Neural crest cell (in vitro differentiated cells): ENCODE measurements at regions not wholly inside any gene's neighbourhood (a gene's known extent, or its start where the extent isn't known, plus 50 kb on each side); places are given as distances from the start of the nearest gene placed in this dataset.
A peak's percentile ranks its signal among the peaks of the same experiment; 100 is the strongest.

Source experiments
- DNase-seq: peaks from one replicate; pipeline ENCODE4 v3.0.0; 2021; ENCODE audit warnings: low read depth, mixed read lengths, low spot score
- H3K27ac Mint-ChIP-seq: one replicate; pipeline ENCODE4 v1.8.0; 2021; ENCODE audit warnings: mild to moderate bottlenecking, mixed read lengths; ENCODE audit not compliant: unreplicated experiment
- H3K27me3 Mint-ChIP-seq: 2 replicates; pipeline ENCODE4 v1.8.0; 2021; ENCODE audit warnings: low read depth, mild to moderate bottlenecking, mixed read lengths
- H3K36me3 Mint-ChIP-seq: 2 replicates; pipeline ENCODE4 v1.8.0; 2021; ENCODE audit warnings: low read depth, mild to moderate bottlenecking, mixed read lengths
- H3K4me1 Mint-ChIP-seq: 2 replicates; pipeline ENCODE4 v1.8.0; 2021; ENCODE audit warnings: mixed read lengths
- H3K4me3 Mint-ChIP-seq: one replicate; pipeline ENCODE4 v1.8.0; 2021; ENCODE audit warnings: mild to moderate bottlenecking, mixed read lengths
- H3K9me3 Mint-ChIP-seq: 2 replicates; pipeline ENCODE4 v1.8.0; 2021; ENCODE audit warnings: mixed read lengths
- CTCF ChIP-seq: fragments of 200-600 bp; sonication (generic); conservative IDR thresholded peaks from 2 replicates; pipeline ENCODE4 v1.5.0; 2021; ENCODE audit warnings: antibody characterized with exemption, mild to moderate bottlenecking

DNA sequence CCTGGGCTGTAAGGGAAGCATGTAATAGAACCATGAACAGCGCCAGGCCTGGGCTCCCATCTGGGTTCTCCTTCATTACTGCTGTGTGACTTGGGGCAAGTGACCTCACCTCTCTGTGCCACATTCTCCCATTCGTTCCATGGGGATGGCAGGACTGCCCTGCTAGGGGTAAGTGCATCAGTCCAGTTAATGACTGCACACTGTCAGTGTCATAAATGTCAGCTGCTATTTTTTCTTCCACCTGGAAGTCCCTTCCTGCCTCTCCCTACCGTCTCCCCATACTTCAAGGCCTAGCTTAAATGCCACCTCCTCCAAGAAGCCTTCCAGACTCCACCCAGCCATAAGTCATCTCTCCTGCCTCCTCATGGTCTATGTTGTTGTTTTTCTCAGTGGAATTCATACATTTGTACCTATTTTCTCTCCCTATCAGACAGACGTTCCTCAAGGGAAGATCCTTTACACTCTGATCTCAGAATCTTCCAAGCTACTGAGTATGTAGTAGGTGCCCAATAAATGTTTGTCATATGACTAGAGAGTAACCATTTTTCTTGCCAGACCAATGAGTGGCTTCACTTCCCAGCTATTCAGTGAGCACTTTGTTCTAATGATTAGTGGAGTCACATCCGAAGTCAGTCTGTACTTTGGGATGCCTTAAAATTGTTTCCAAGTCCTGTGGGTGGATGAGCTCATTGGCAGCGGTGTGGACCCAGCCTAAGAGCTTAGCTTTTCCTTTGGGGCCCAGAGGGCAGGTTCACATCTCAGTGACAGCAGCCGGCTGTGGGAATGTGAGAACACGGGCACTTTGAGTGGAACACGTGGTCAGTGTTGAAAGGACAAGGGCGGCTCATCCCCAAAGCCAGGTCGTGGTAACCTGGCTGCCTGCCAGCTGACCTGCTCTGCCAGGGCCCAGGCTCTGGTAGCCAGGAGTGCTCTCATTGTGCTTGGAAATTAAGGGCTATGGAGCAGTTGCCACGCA is 147.5 kb upstream of the GSE1 start:
- peaks cover 19% of the 10 kb centered on the region for H3K4me1 Mint-ChIP-seq
- H3K36me3 Mint-ChIP-seq, result no peaks in the 10 kb centered on the region
- DNase-seq, result no peak
- H3K4me3 Mint-ChIP-seq, result peak overlapping the region; percentile 35
- H3K27me3 Mint-ChIP-seq, result peaks cover 46% of the 10 kb centered on the region
- no peak for TF ChIP-seq CTCF
- no peak overlapping the region for H3K27ac Mint-ChIP-seq
- H3K9me3 Mint-ChIP-seq, result no peaks in the 10 kb centered on the region

GRCh38 chr16:85466304-85466700 is 146.8 kb upstream of the GSE1 start:
- Mint-ChIP-seq H3K27ac (no peak overlapping the region), H3K9me3 (no peaks in the 10 kb centered on the region), H3K36me3 (no peaks in the 10 kb centered on the region), H3K4me1 (peaks cover 15% of the 10 kb centered on the region), H3K27me3 (peaks cover 40% of the 10 kb centered on the region), H3K4me3 (no peak overlapping the region)
- DNase-seq, result no peak
- TF ChIP-seq CTCF, result no peak

DNA sequence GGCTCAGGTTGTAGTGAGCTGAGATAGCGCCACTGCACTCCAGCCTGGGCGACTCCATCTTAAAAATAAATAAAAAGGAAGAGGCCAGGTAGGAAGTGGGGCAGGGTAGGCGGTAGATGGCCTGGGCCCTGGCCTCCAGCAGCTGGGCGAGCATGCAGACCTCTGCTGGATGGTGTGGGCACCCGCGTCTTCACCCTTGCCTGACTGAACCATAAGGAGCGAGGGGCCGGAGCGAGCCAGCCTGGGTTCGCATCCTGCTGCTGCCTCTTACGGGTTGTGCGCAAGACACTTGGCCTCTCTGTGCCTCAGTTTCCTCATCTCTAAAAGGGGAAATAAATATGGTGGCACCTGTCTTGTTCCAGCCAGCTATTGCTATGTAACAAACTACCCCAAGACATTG is 146.1 kb upstream of the GSE1 start:
- no peak for TF ChIP-seq CTCF
- peaks cover 15% of the 10 kb centered on the region for H3K4me1 Mint-ChIP-seq
- no peaks in the 10 kb centered on the region for H3K9me3 Mint-ChIP-seq
- H3K27ac Mint-ChIP-seq, result no peak overlapping the region
- no peaks in the 10 kb centered on the region for H3K36me3 Mint-ChIP-seq
- H3K4me3 Mint-ChIP-seq, result no peak overlapping the region
- no peak for DNase-seq
- H3K27me3 Mint-ChIP-seq, result peaks cover 38% of the 10 kb centered on the region

- H3K4me3 Mint-ChIP-seq, result no peak overlapping the region
- no peaks in the 10 kb centered on the region for H3K9me3 Mint-ChIP-seq
- H3K27ac Mint-ChIP-seq, result no peak overlapping the region
- H3K4me1 Mint-ChIP-seq, result peaks cover 30% of the 10 kb centered on the region
- TF ChIP-seq CTCF, result no peak
- DNase-seq, result no peak
- peaks cover 42% of the 10 kb centered on the region for H3K27me3 Mint-ChIP-seq
- no peaks in the 10 kb centered on the region for H3K36me3 Mint-ChIP-seq
These were observed 143.1 kb upstream of the GSE1 start for GRCh38 chr16:85469929-85470590.

GRCh38 chr16:85470873-85471272 is 142.2 kb upstream of the GSE1 start:
- no peaks in the 10 kb centered on the region for H3K9me3 Mint-ChIP-seq
- TF ChIP-seq CTCF, result no peak

More at GRCh38 chr16:85470873-85471272, 142.2 kb upstream of the GSE1 start:
- Mint-ChIP-seq H3K27me3 (peaks cover 35% of the 10 kb centered on the region), H3K4me1 (peaks cover 30% of the 10 kb centered on the region), H3K27ac (no peak overlapping the region), H3K4me3 (no peak overlapping the region), H3K36me3 (no peaks in the 10 kb centered on the region)
- no peak for DNase-seq
